Skeletal muscle tissue (tissue), 3 donors: ENCODE measurements at regions not wholly inside any gene's neighbourhood (a gene's known extent, or its start where the extent isn't known, plus 50 kb on each side); places are given as distances from the start of the nearest gene placed in this dataset.

Experiments
- H3K27ac ChIP-seq: one replicate; pipeline ENCODE4 v1.7.0; 2013; ENCODE audit warnings: mild to moderate bottlenecking, low read depth, low read length, inconsistent platforms
- H3K27me3 ChIP-seq, 3 donors: one replicate each; pipeline ENCODE4 v1.7.0; 2013; ENCODE audit warnings: low read length in 3 of 3; ENCODE audit not compliant: control insufficient read depth in 3 of 3, insufficient read depth in 3 of 3
- H3K36me3 ChIP-seq, 3 donors: one replicate each; pipeline ENCODE4 v1.7.0; 2013; ENCODE audit warnings: low read length in 3 of 3; ENCODE audit not compliant: control insufficient read depth in 3 of 3, insufficient read depth in 3 of 3
- H3K4me1 ChIP-seq, 3 donors: one replicate each; pipeline ENCODE4 v1.7.0; 2013; ENCODE audit warnings: low read length in 3 of 3, mild to moderate bottlenecking in 3 of 3; ENCODE audit not compliant: control insufficient read depth in 3 of 3, insufficient read depth in 3 of 3
- H3K4me3 ChIP-seq, 3 donors: one replicate each; pipeline ENCODE4 v1.7.0; 2013; ENCODE audit warnings: low read length in 3 of 3
- H3K9ac ChIP-seq, 3 donors: one replicate each; pipeline ENCODE4 v1.7.0; 2013; ENCODE audit warnings: low read length in 3 of 3, mild to moderate bottlenecking in 3 of 3, moderate library complexity in 2 of 3, low read depth in 1 of 3
- H3K9me3 ChIP-seq, 3 donors: one replicate each; pipeline ENCODE4 v1.7.0; 2013; ENCODE audit warnings: low read length in 3 of 3; ENCODE audit not compliant: control insufficient read depth in 3 of 3
- donor health status: Osteomylitis.

DNA sequence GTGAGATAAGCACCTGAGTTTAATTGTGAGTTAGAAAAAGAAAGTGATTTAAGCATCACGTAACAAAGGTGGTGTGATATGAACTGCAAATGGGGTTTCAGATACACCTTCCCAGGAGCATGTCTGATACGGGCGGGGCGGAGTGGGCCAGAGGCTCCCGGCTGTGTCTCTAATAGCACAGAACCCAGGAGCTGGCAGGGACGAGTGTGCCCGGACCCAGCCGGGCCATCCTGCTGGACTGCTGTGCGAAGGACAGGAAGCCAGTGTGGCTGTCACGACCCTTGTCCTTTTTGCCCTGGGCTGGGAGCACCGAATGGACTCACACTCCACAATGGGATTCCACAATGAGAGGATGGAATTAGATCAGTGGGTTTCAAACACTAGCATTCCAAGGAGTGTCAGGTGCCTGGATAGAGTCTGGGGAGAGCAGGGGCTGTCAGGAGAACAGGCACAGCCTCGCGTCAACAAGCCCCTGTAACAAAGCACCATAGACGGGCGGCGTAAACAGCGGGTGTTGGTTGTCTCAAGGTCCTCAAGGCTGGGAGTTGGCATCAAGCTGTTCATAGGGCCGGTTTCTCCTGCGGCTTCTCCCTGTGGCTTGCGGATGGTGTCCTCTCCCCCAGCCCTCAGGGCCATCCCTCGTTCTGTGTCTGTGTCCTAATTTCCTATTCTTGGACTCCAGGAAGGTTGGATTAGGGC is 242.6 kb upstream of the PITRM1 start:
- no peaks in the 10 kb centered on the region for H3K36me3 ChIP-seq
- H3K4me1 ChIP-seq, result no peaks in the 10 kb centered on the region
- no peak overlapping the region for H3K27ac ChIP-seq
- no peak overlapping the region for H3K9ac ChIP-seq
- H3K27me3 ChIP-seq, result peaks cover 0 to 4% (median 0%) of the 10 kb centered on the region in 3 donors
- H3K4me3 ChIP-seq, result no peak overlapping the region
- H3K9me3 ChIP-seq, result peaks cover 0 to 3% (median 0%) of the 10 kb centered on the region in 3 donors

DNA sequence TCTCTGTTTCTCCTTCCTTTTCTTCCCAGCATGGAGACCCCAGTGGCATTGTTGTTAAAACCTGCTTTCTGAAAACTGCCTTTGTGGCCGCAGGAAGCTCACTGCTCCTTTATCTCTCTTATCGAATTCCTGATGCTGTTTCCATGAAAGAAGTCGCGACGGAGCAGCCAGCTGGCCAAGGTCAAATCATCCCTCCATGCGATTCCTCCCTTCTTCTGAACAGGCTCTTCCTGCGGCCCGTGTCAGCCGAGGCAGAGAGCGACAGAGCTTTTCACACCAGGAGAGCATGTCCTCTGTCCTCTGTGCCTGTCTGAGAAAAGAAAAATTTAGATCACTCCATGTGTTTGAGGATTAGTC is 242.1 kb upstream of the PITRM1 start:
- no peaks in the 10 kb centered on the region for H3K36me3 ChIP-seq
- peaks cover 0 to 4% (median 0%) of the 10 kb centered on the region in 3 donors for H3K27me3 ChIP-seq
- H3K9me3 ChIP-seq, result peaks cover 0 to 3% (median 0%) of the 10 kb centered on the region in 3 donors
- no peak overlapping the region for H3K4me3 ChIP-seq
- H3K27ac ChIP-seq, result no peak overlapping the region
- H3K9ac ChIP-seq, result no peak overlapping the region
- H3K4me1 ChIP-seq, result no peaks in the 10 kb centered on the region

DNA sequence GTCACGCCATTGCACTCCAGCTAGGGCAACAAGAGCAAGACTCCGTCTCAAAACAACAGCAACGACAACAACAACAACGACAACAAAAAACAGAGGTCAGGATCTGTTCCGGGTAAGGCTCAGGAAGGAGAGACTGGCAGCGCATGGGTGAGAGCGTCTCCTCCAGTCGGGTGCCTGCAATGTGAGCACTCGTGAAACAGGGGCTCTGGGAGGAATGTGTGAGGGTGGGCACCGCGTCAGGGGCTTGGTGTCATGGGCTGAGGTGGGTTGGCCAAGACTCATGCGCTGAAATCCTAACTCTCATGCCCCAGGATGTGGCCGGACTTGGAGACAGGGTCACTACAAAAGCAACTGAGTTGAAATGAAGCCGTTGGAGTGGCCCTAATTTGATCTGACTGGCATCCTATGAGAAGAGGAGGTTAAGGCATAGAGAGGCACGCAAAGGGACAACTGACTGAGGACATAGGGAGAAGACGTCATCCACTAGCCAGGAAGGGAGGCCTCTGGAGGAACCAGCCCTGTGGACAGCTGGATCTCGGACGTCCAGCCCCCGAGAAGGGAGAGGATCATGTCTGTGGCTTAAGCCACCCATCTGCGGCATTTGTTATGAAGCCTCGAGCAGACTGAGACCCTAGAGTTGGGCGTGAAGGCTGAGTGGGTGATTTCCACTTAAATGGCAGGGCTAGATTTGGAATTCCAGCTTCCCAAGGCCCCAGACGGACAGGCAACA is 241.5 kb upstream of the PITRM1 start:
- H3K36me3 ChIP-seq, result no peaks in the 10 kb centered on the region
- H3K4me3 ChIP-seq, result no peak overlapping the region
- peaks cover 0 to 4% (median 0%) of the 10 kb centered on the region in 3 donors for H3K27me3 ChIP-seq

DNA sequence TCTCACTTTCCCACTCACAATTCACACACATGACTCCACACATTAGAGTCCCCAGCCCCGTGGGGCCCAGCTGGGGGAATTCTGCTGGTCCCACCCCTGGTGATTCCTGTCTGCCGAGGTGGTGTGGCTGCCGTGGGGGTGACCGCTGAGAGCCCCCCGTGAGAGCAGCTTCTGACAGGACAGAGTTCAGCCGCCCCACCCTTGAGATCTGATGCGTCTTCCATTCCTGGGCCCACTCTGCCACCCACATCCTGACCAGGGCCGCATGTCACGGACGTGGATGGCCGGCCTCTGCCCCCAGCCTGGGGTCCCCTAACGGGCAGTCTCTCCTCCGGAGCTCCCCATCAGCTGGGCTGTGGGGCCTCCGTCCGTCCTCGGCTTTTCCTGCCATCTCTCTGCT is 240.1 kb upstream of the PITRM1 start:
- H3K4me1 ChIP-seq, result no peaks in the 10 kb centered on the region
- H3K9ac ChIP-seq, result no peak overlapping the region
- H3K27me3 ChIP-seq, result peaks cover 0 to 4% (median 0%) of the 10 kb centered on the region in 3 donors
- H3K9me3 ChIP-seq, result peaks cover 0 to 3% (median 0%) of the 10 kb centered on the region in 3 donors
- H3K36me3 ChIP-seq, result no peaks in the 10 kb centered on the region
- H3K27ac ChIP-seq, result no peak overlapping the region
- H3K4me3 ChIP-seq, result no peak overlapping the region

More for the DNA sequence above, 241.5 kb upstream of the PITRM1 start:
- Histone ChIP-seq H3K9ac (no peak overlapping the region), H3K9me3 (peaks cover 0 to 3% (median 0%) of the 10 kb centered on the region in 3 donors), H3K27ac (no peak overlapping the region), H3K4me1 (no peaks in the 10 kb centered on the region)

DNA sequence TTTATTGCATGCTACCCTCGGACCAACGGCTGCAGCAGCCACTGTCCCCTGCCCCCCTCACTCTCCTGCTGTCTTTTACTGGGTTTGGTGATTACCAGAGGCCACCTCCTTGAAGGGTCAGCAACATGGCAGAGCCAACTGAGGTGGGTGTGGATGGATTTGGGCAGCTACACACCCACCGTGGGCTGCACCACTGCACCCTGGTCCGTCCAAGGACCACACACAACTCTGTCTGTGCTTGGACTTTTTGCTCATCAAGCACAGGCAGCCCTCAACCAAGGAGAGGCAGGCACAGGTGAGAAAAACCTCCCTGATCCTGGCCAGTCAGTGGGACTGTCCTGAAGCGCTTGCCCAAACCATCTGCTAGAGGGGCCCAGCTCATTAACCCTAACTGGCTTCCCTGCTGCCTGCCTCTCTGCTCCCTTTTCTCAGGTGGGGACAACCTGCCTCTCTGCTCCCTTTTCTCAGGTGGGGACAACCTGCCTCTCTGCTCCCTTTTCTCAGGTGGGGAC is 239.5 kb upstream of the PITRM1 start:
- no peaks in the 10 kb centered on the region for H3K36me3 ChIP-seq
- no peak overlapping the region for H3K9ac ChIP-seq
- no peak overlapping the region for H3K27ac ChIP-seq
- peaks cover 0 to 4% (median 0%) of the 10 kb centered on the region in 3 donors for H3K27me3 ChIP-seq
- H3K4me3 ChIP-seq, result no peak overlapping the region
- H3K4me1 ChIP-seq, result no peaks in the 10 kb centered on the region
- peaks cover 0 to 3% (median 0%) of the 10 kb centered on the region in 3 donors for H3K9me3 ChIP-seq

DNA sequence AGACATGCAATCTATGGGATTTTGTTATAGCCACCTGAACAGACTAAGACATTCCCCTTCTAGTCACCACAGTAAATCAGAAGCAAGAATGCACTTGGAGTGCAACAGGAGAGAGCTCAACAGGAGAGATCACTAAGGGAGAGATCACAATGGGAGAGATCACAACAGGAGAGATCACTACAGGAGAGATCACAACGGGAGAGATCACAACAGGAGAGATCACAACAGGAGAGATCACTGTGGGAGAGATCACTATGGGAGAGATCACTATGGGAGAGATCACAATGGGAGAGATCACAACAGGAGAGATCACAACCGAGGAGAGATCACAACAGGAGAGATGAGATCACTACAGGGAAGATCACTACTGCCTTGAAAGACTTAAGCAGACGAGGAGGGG is 238.5 kb upstream of the PITRM1 start:
- Histone ChIP-seq H3K9ac (no peak overlapping the region), H3K4me1 (no peaks in the 10 kb centered on the region), H3K9me3 (peaks cover 0 to 3% (median 0%) of the 10 kb centered on the region in 3 donors), H3K36me3 (no peaks in the 10 kb centered on the region), H3K4me3 (no peak overlapping the region), H3K27ac (no peak overlapping the region), H3K27me3 (peaks cover 0 to 4% (median 0%) of the 10 kb centered on the region in 3 donors)

DNA sequence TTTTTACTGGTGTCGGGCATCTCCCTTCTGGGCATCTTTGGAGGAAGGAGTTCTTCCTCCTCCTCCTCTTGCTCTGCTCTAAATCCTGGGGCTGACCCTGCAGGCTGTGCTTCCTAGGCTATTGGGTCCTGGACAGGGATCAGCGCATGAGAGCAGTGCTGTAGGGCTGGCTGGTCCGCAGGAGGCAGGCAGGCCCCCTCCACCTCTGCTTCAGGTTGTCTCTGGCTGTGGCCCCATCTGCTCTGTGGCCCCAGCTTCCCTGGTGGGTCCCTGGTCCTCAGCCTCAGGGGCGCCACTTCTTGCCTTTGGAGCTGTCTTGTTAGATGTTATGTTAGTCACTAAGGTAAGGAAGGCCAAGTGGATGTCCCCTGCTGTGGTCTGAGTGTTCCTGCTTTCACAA is 237.3 kb upstream of the PITRM1 start:
- no peak overlapping the region for H3K9ac ChIP-seq
- peaks cover 0 to 3% (median 0%) of the 10 kb centered on the region in 3 donors for H3K9me3 ChIP-seq
- H3K27ac ChIP-seq, result no peak overlapping the region
- H3K36me3 ChIP-seq, result no peaks in the 10 kb centered on the region
- H3K4me3 ChIP-seq, result no peak overlapping the region
- H3K4me1 ChIP-seq, result no peaks in the 10 kb centered on the region
- H3K27me3 ChIP-seq, result peaks cover 0 to 4% (median 0%) of the 10 kb centered on the region in 3 donors

DNA sequence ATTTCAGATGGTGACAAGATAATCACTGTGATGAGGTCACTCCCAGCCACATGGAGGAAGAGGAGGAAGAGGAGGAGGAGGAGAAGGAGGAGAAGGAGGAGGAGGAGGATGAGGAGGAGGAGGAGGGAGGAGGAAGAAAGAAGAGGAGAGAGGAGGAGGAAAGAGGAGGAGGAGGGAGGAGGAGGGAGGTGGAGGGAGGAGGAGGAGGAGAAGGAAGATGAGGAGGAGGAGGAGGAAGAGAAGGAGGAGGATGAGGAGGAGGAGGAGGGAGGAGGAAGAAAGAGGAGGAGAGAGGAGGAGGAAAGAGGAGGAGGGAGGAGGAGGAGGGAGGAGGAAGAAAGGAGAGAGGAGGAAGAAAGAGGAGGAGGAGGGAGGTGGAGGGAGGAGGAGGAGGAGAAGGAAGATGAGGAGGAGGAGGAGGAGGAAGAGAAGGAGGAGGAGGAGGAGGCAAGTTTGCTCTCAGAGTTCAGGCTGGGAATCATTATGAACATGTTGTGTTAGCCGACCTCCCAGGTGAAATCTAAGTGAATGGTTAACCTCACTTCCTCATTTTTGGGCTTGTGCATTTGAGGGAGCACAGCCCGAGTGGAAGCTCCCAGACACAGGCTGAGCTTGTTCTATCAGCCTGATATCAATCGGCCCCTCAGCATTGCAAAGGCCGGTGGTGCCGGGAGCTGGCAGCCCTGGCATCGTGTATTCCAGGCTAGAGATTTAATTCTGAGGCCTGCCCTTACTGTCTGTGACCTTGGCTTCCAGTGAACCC is 236.2 kb upstream of the PITRM1 start:
- no peak overlapping the region for H3K9ac ChIP-seq
- H3K27ac ChIP-seq, result no peak overlapping the region
- H3K9me3 ChIP-seq, result peaks cover 0 to 3% (median 0%) of the 10 kb centered on the region in 3 donors
- peaks cover 0 to 4% (median 0%) of the 10 kb centered on the region in 3 donors for H3K27me3 ChIP-seq
- H3K4me3 ChIP-seq, result no peak overlapping the region
- no peaks in the 10 kb centered on the region for H3K36me3 ChIP-seq
- no peaks in the 10 kb centered on the region for H3K4me1 ChIP-seq

DNA sequence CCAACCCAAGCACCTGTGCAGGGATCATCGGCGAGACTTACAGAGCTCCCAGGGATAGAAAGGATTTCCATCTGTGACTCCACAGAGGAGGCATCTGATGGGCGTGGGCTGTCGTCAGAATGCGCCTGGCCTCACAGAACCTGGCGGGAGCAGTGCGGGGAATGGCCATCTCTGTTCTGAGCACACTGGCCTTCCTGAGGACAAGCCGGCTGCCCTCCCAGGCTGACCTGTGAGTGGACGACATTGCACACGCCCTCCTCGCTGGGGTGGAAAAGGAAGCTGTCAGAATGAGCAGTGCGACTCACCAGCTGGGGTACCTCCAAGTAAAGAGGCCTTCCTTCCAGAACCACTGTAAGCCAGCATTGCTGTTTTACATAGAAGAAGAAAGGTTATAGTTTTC is 234.6 kb upstream of the PITRM1 start:
- no peak overlapping the region for H3K4me3 ChIP-seq
- H3K9ac ChIP-seq, result no peak overlapping the region
- H3K9me3 ChIP-seq, result peaks cover 0 to 3% (median 0%) of the 10 kb centered on the region in 3 donors
- H3K27ac ChIP-seq, result no peak overlapping the region
- no peaks in the 10 kb centered on the region for H3K4me1 ChIP-seq
- peaks cover 0 to 4% (median 0%) of the 10 kb centered on the region in 3 donors for H3K27me3 ChIP-seq
- no peaks in the 10 kb centered on the region for H3K36me3 ChIP-seq
